Activated CD8-positive, alpha-beta T cell treated with anti-CD3 and anti-CD28 coated beads for 36 hours (primary cell): ENCODE measurements at regions not wholly inside any gene's neighbourhood (a gene's known extent, or its start where the extent isn't known, plus 50 kb on each side); places are given as distances from the start of the nearest gene placed in this dataset.

Source experiments
- ATAC-seq: fragments of 200-7000 bp; cut with Tn5 transposase; one replicate; pipeline ENCODE4 v1.10.0; 2021; ENCODE audit warnings: mild to moderate bottlenecking, moderate library complexity
- CTCF ChIA-PET: fragments of 350-600 bp; sonication (Branson Sonifier 250); formaldehyde crosslinking; loops from one replicate; lab custom pipeline; 2021; ENCODE audit warnings: antibody characterized with exemption; lab: Charles Lee
- POLR2A ChIA-PET: fragments of 350-600 bp; sonication (Branson Sonifier 250); formaldehyde crosslinking; loops from one replicate; lab custom pipeline; 2021; ENCODE audit warnings: antibody characterized with exemption; lab: Charles Lee
- DNase-seq: peaks from one replicate; pipeline ENCODE4 v3.0.0-alpha.2; 2020
- H3K27ac Mint-ChIP-seq: one replicate; pipeline ENCODE4 v1.8.0; 2021; ENCODE audit warnings: mild to moderate bottlenecking, mixed read lengths
- H3K27me3 Mint-ChIP-seq: one replicate; pipeline ENCODE4 v1.8.0; 2021; ENCODE audit warnings: mixed read lengths
- H3K36me3 Mint-ChIP-seq: one replicate; pipeline ENCODE4 v1.8.0; 2021; ENCODE audit warnings: low read depth, mixed read lengths
- H3K4me1 Mint-ChIP-seq: one replicate; pipeline ENCODE4 v1.8.0; 2021; ENCODE audit warnings: low read depth, mixed read lengths
- H3K4me3 Mint-ChIP-seq: one replicate; pipeline ENCODE4 v1.8.0; 2021; ENCODE audit warnings: mild to moderate bottlenecking, moderate library complexity, mixed read lengths
- H3K9me3 Mint-ChIP-seq: one replicate; pipeline ENCODE4 v1.8.0; 2021; ENCODE audit warnings: mixed read lengths
- intact Hi-C: fragments of 100-400 bp; cut with micrococcal nuclease; formaldehyde crosslinking; loops from one replicate; pipeline ENCODE4 v1.10.0; 2022
- TF ChIP-seq, protein P1 (sequence below): fragments of 200-600 bp; IDR thresholded peaks from one replicate; pipeline ENCODE4 v1.8.0; 2022; ENCODE audit warnings: antibody characterized with exemption, mild to moderate bottlenecking

DNA sequence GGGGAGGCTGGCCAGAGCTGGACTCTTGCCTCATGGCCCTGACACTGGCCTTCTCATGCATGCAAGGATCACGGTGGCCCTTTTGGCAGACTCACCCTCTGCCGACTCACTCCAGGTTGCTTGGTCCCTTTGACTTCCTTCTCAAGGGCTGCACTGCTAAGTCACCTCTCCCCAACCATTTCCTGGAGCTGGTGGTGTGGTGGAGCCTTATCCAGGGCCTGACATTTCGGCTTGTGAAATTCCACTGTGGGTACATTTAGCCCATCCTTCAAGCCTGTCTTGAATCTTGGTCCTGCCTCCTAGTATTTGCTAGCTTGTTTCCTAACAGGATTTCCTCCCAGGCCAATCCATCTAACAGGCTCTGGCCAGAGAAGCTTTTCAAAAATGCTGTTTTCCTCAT, 52.6 kb upstream of the JUN start:
- H3K4me1 Mint-ChIP-seq = no peaks in the 10 kb centered on the region
- ChIA-PET POLR2A (interaction anchor here (0.5 to 1.0 kb wide), 2 partner anchors 14 to 32 kb away, joined by 3 read pairs; no protein-coding TSS in a partner anchor), CTCF (no interaction called here)

GRCh38 chr1:58837886-58838285, 54.0 kb upstream of the JUN start:
- Mint-ChIP-seq H3K36me3 (no peaks in the 10 kb centered on the region), H3K27me3 (no peaks in the 10 kb centered on the region), H3K4me3 (no peak overlapping the region), H3K9me3 (no peaks in the 10 kb centered on the region), H3K27ac (no peak overlapping the region), H3K4me1 (no peaks in the 10 kb centered on the region)
- DNase-seq (no peak), ATAC-seq (no peak)
- CTCF ChIA-PET = no interaction called here
- intact Hi-C loops = no loop called here
- POLR2A ChIA-PET = no interaction called here
- TF ChIP-seq, protein P1, sequence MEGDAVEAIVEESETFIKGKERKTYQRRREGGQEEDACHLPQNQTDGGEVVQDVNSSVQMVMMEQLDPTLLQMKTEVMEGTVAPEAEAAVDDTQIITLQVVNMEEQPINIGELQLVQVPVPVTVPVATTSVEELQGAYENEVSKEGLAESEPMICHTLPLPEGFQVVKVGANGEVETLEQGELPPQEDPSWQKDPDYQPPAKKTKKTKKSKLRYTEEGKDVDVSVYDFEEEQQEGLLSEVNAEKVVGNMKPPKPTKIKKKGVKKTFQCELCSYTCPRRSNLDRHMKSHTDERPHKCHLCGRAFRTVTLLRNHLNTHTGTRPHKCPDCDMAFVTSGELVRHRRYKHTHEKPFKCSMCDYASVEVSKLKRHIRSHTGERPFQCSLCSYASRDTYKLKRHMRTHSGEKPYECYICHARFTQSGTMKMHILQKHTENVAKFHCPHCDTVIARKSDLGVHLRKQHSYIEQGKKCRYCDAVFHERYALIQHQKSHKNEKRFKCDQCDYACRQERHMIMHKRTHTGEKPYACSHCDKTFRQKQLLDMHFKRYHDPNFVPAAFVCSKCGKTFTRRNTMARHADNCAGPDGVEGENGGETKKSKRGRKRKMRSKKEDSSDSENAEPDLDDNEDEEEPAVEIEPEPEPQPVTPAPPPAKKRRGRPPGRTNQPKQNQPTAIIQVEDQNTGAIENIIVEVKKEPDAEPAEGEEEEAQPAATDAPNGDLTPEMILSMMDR = no peak

More for the DNA sequence above, 52.6 kb upstream of the JUN start:
- H3K4me3 Mint-ChIP-seq = no peak overlapping the region
- no peaks in the 10 kb centered on the region for H3K36me3 Mint-ChIP-seq
- intact Hi-C loops = no loop called here
- TF ChIP-seq, protein P1 = no peak
- DNase-seq (no peak), ATAC-seq (no peak)
- no peaks in the 10 kb centered on the region for H3K27me3 Mint-ChIP-seq
- H3K27ac Mint-ChIP-seq = no peak overlapping the region
- H3K9me3 Mint-ChIP-seq = no peaks in the 10 kb centered on the region

GRCh38 chr1:58839147-58839795, 55.4 kb upstream of the JUN start:
- ATAC-seq (no peak), DNase-seq (no peak)
- Mint-ChIP-seq H3K4me3 (no peak overlapping the region), H3K27me3 (no peaks in the 10 kb centered on the region), H3K4me1 (no peaks in the 10 kb centered on the region), H3K9me3 (no peaks in the 10 kb centered on the region), H3K36me3 (no peaks in the 10 kb centered on the region), H3K27ac (no peak overlapping the region)
- CTCF ChIA-PET = no interaction called here
- POLR2A ChIA-PET = interaction anchor here (0.6 kb wide), 1 partner anchor 78 kb away, joined by 3 read pairs; no protein-coding TSS in a partner anchor
- intact Hi-C loops = no loop called here
- TF ChIP-seq, protein P1 = no peak

GRCh38 chr1:58839846-58840835, 56.3 kb upstream of the JUN start:
- H3K27me3 Mint-ChIP-seq = no peaks in the 10 kb centered on the region
- H3K9me3 Mint-ChIP-seq = no peaks in the 10 kb centered on the region
- no peak overlapping the region for H3K4me3 Mint-ChIP-seq
- H3K4me1 Mint-ChIP-seq = no peaks in the 10 kb centered on the region
- ChIA-PET POLR2A (no interaction called here), CTCF (interaction anchor here (1.8 to 1.9 kb wide), 2 partner anchors 10 to 859 kb away, joined by 3 to 4 read pairs; no protein-coding TSS in a partner anchor)
- no peak overlapping the region for H3K27ac Mint-ChIP-seq
- ATAC-seq (no peak), DNase-seq (no peak)
- TF ChIP-seq, protein P1 = no peak
- H3K36me3 Mint-ChIP-seq = no peaks in the 10 kb centered on the region
- intact Hi-C loops = no loop called here
